ENCODE measurements at regions not wholly inside any gene's neighbourhood (a gene's known extent, or its start where the extent isn't known, plus 50 kb on each side); places are given as distances from the start of the nearest gene placed in this dataset.

GRCh38 chr5:106737111-106737510, 933.6 kb downstream of the EFNA5 start:
- TF ChIP-seq CTCF (IDR thresholded peaks at IDR 0.05; ENCODE audit: low read length): no peak
- TF ChIP-seq EZH2 (IDR thresholded peaks at IDR 0.05; ENCODE audit: borderline replicate concordance, low read length): no peak
